ENCODE measurements at regions not wholly inside any gene's neighbourhood (a gene's known extent, or its start where the extent isn't known, plus 50 kb on each side); places are given as distances from the start of the nearest gene placed in this dataset.

- WGBS, 2 donors (ENCODE audit: low coverage in 1 of 2), result 68 to 89% methylated on average over 1 of the region's 1 CpG
- no peak overlapping the region for H3K4me3 ChIP-seq
- no peak overlapping the region for H3K27ac ChIP-seq
- no peak for TF ChIP-seq CTCF (IDR thresholded peaks at IDR 0.05)
- TF ChIP-seq POLR2A (IDR thresholded peaks at IDR 0.05), result no peak
- no peak for TF ChIP-seq EP300 (IDR thresholded peaks at IDR 0.05; ENCODE audit: low read depth)
- no peak for TF ChIP-seq POLR2AphosphoS5 (IDR thresholded peaks at IDR 0.05)
- H3K36me3 ChIP-seq, result no peaks in the 10 kb centered on the region
- H3K4me1 ChIP-seq, result no peaks in the 10 kb centered on the region
- H3K9me3 ChIP-seq, result no peaks in the 10 kb centered on the region
- H3K27me3 ChIP-seq, result no peaks in the 10 kb centered on the region
- in situ Hi-C loops (cut with MboI; ENCODE audit: low pct_ligation_motif_present in 1 of 4, low pct_unique_long_range_greater_than_20kb in 1 of 4, low sequenced_read_pairs in 3 of 4) (no loop called here), intact Hi-C loops (cut with DNase I; ENCODE audit: low total_unique reads) (no loop called here)
- DNase-seq, result no peak
Measured at GRCh38 chr3:106082616-106083015, 213.8 kb upstream of the CBLB start.

GRCh38 chr3:106083207-106083606 is 214.4 kb upstream of the CBLB start:
- Histone ChIP-seq H3K4me3 (no peak overlapping the region), H3K9me3 (no peaks in the 10 kb centered on the region), H3K4me1 (no peaks in the 10 kb centered on the region), H3K27me3 (no peaks in the 10 kb centered on the region), H3K36me3 (no peaks in the 10 kb centered on the region), H3K27ac (no peak overlapping the region)
- in situ Hi-C loops (cut with MboI; ENCODE audit: low pct_ligation_motif_present in 1 of 4, low pct_unique_long_range_greater_than_20kb in 1 of 4, low sequenced_read_pairs in 3 of 4), result no loop called here
- TF ChIP-seq CTCF (IDR thresholded peaks at IDR 0.05) (no peak), POLR2AphosphoS5 (IDR thresholded peaks at IDR 0.05) (no peak), EP300 (IDR thresholded peaks at IDR 0.05; ENCODE audit: low read depth) (no peak), POLR2A (IDR thresholded peaks at IDR 0.05) (no peak)
- intact Hi-C loops (cut with DNase I; ENCODE audit: low total_unique reads), result no loop called here
- no peak for DNase-seq
- WGBS, 2 donors (ENCODE audit: low coverage in 1 of 2), result 30 to 64% methylated on average over 1 of the region's 1 CpG

- Histone ChIP-seq H3K36me3 (no peaks in the 10 kb centered on the region), H3K27me3 (no peaks in the 10 kb centered on the region), H3K9me3 (no peaks in the 10 kb centered on the region), H3K4me1 (no peaks in the 10 kb centered on the region), H3K4me3 (no peak overlapping the region), H3K27ac (no peak overlapping the region)
- intact Hi-C loops (cut with DNase I; ENCODE audit: low total_unique reads) (no loop called here), in situ Hi-C loops (cut with MboI; ENCODE audit: low pct_ligation_motif_present in 1 of 4, low pct_unique_long_range_greater_than_20kb in 1 of 4, low sequenced_read_pairs in 3 of 4) (no loop called here)
- no peak for DNase-seq
- no peak for TF ChIP-seq POLR2AphosphoS5 (IDR thresholded peaks at IDR 0.05)
- TF ChIP-seq EP300 (IDR thresholded peaks at IDR 0.05; ENCODE audit: low read depth), result no peak
- no peak for TF ChIP-seq POLR2A (IDR thresholded peaks at IDR 0.05)
- TF ChIP-seq CTCF (IDR thresholded peaks at IDR 0.05), result no peak
- WGBS, 2 donors (ENCODE audit: low coverage in 1 of 2), result 88 to 100% methylated on average over 1 of the region's 1 CpG
Measured at GRCh38 chr3:106083854-106084253, 215.0 kb upstream of the CBLB start.

- in situ Hi-C loops (cut with MboI; ENCODE audit: low pct_ligation_motif_present in 1 of 4, low pct_unique_long_range_greater_than_20kb in 1 of 4, low sequenced_read_pairs in 3 of 4) (no loop called here), intact Hi-C loops (cut with DNase I; ENCODE audit: low total_unique reads) (no loop called here)
- no peaks in the 10 kb centered on the region for H3K9me3 ChIP-seq
- H3K4me1 ChIP-seq, result no peaks in the 10 kb centered on the region
- H3K36me3 ChIP-seq, result no peaks in the 10 kb centered on the region
- no peaks in the 10 kb centered on the region for H3K27me3 ChIP-seq
- no peak overlapping the region for H3K27ac ChIP-seq
- H3K4me3 ChIP-seq, result no peak overlapping the region
- TF ChIP-seq EP300 (IDR thresholded peaks at IDR 0.05; ENCODE audit: low read depth) (no peak), POLR2AphosphoS5 (IDR thresholded peaks at IDR 0.05) (no peak), CTCF (IDR thresholded peaks at IDR 0.05) (no peak), POLR2A (IDR thresholded peaks at IDR 0.05) (no peak)
- WGBS, 2 donors (ENCODE audit: low coverage in 1 of 2), result 61 to 67% methylated on average over 1 of the region's 1 CpG
- DNase-seq, result no peak
Measured at GRCh38 chr3:106086038-106086437, 217.2 kb upstream of the CBLB start.

Data from transverse colon (tissue), 4 donors.